SK-N-SH treated with all-trans-retinoic acid at 6 μM for 48 hours (cell line): ENCODE measurements at regions not wholly inside any gene's neighbourhood (a gene's known extent, or its start where the extent isn't known, plus 50 kb on each side); places are given as distances from the start of the nearest gene placed in this dataset.

Source experiments
- ATAC-seq: fragments of 200-7000 bp; cut with Tn5 transposase; 3 replicates; pipeline ENCODE4 v1.9.1; 2020; ENCODE audit warnings: mild to moderate bottlenecking, moderate library complexity
- ARNTL ChIP-seq: fragments of 450-650 bp; formaldehyde crosslinking; IDR thresholded peaks from 2 replicates; pipeline ENCODE4 v1.5.0; 2020; ENCODE audit warnings: low read depth, mild to moderate bottlenecking, moderate library complexity, borderline replicate concordance
- BACH2 ChIP-seq: fragments of 250-450 bp; sonication (Bioruptor Pico); IDR thresholded peaks from 2 replicates; pipeline ENCODE4 v1.9.0; 2021; ENCODE audit warnings: mild to moderate bottlenecking, borderline replicate concordance
- CREB5 ChIP-seq: fragments of 250-450 bp; sonication (Bioruptor Pico); IDR thresholded peaks from 2 replicates; pipeline ENCODE4 v1.5.1; 2020; ENCODE audit warnings: low read depth, mild to moderate bottlenecking, moderate library complexity
- CSDC2 ChIP-seq: fragments of 250-450 bp; sonication (Bioruptor Pico); IDR thresholded peaks from 2 replicates; pipeline ENCODE4 v1.5.0; 2020; ENCODE audit warnings: mild to moderate bottlenecking, moderate library complexity
- CSRNP3 ChIP-seq: fragments of 250-450 bp; sonication (Bioruptor Pico); IDR thresholded peaks from 2 replicates; pipeline ENCODE4 v1.5.1; 2021; ENCODE audit warnings: mild to moderate bottlenecking, moderate library complexity
- ESRRG ChIP-seq: fragments of 250-450 bp; sonication (Bioruptor Pico); IDR thresholded peaks from 2 replicates; pipeline ENCODE4 v1.6.1; 2021; ENCODE audit warnings: mild to moderate bottlenecking
- GLIS3 ChIP-seq: fragments of 250-450 bp; sonication (Bioruptor Pico); IDR thresholded peaks from 2 replicates; pipeline ENCODE4 v1.5.0; 2020; ENCODE audit warnings: mild to moderate bottlenecking, moderate library complexity
- ISL1 ChIP-seq: fragments of 250-450 bp; sonication (Bioruptor Pico); IDR thresholded peaks from 2 replicates; pipeline ENCODE4 v2.1.2; 2022; ENCODE audit warnings: mild to moderate bottlenecking, moderate library complexity
- OSR1 ChIP-seq: fragments of 250-450 bp; sonication (Bioruptor Pico); IDR thresholded peaks from 2 replicates; pipeline ENCODE4 v1.8.0; 2022; ENCODE audit warnings: moderate library complexity, mild to moderate bottlenecking, inconsistent platforms
- PATZ1 ChIP-seq: fragments of 250-450 bp; sonication (Bioruptor Pico); IDR thresholded peaks from 2 replicates; pipeline ENCODE4 v1.8.0; 2020; ENCODE audit warnings: mild to moderate bottlenecking, moderate library complexity, borderline replicate concordance
- POU6F1 ChIP-seq: fragments of 250-450 bp; sonication (Bioruptor Pico); IDR thresholded peaks from 2 replicates; pipeline ENCODE4 v1.8.0; 2021; ENCODE audit warnings: low read depth, mild to moderate bottlenecking, moderate library complexity, borderline replicate concordance
- PPARA ChIP-seq: fragments of 250-450 bp; sonication (Bioruptor Pico); IDR thresholded peaks from 2 replicates; pipeline ENCODE4 v1.5.0; 2020; ENCODE audit warnings: mild to moderate bottlenecking, borderline replicate concordance
- SNAI2 ChIP-seq: fragments of 250-450 bp; sonication (Bioruptor Pico); IDR thresholded peaks from 2 replicates; pipeline ENCODE4 v1.5.0; 2020; ENCODE audit warnings: mild to moderate bottlenecking, moderate library complexity
- TCF4 ChIP-seq: fragments of 250-450 bp; sonication (Bioruptor Pico); IDR thresholded peaks from 2 replicates; pipeline ENCODE4 v1.8.0; 2021; ENCODE audit warnings: mild to moderate bottlenecking, moderate library complexity, borderline replicate concordance
- TOX ChIP-seq: fragments of 250-450 bp; sonication (Bioruptor Pico); IDR thresholded peaks from 2 replicates; pipeline ENCODE4 v1.8.0; 2021; ENCODE audit warnings: mild to moderate bottlenecking, moderate library complexity, borderline replicate concordance
- ZC3H10 ChIP-seq: fragments of 250-450 bp; sonication (Bioruptor Pico); IDR thresholded peaks from 2 replicates; pipeline ENCODE4 v1.5.1; 2021; ENCODE audit warnings: mild to moderate bottlenecking, moderate library complexity
- ZFP3 ChIP-seq: fragments of 250-450 bp; sonication (Bioruptor Pico); IDR thresholded peaks from 2 replicates; pipeline ENCODE4 v1.5.0; 2020; ENCODE audit warnings: mild to moderate bottlenecking, moderate library complexity
- ZFP30 ChIP-seq: fragments of 450-650 bp; formaldehyde crosslinking; IDR thresholded peaks from 2 replicates; pipeline ENCODE4 v1.5.0; 2022; ENCODE audit warnings: mild to moderate bottlenecking, moderate library complexity
- ZNF565 ChIP-seq: fragments of 450-650 bp; formaldehyde crosslinking; conservative IDR thresholded peaks from 2 replicates; pipeline ENCODE4 v1.5.0; 2020; ENCODE audit warnings: low read depth, mild to moderate bottlenecking, moderate library complexity
- ZNF70 ChIP-seq: fragments of 450-650 bp; formaldehyde crosslinking; IDR thresholded peaks from 2 replicates; pipeline ENCODE4 v1.5.0; 2020; ENCODE audit warnings: mild to moderate bottlenecking, moderate library complexity
- ZNF8 ChIP-seq: fragments of 450-650 bp; formaldehyde crosslinking; IDR thresholded peaks from 2 replicates; pipeline ENCODE4 v1.5.0; 2020; ENCODE audit warnings: mild to moderate bottlenecking, moderate library complexity

- TF ChIP-seq ZFP3 (CRISPR knock-in tag) (no peak), ARNTL (CRISPR knock-in tag) (no peak), OSR1 (no peak), ZC3H10 (CRISPR knock-in tag) (no peak), ISL1 (CRISPR knock-in tag) (no peak), TOX (CRISPR knock-in tag) (no peak), GLIS3 (CRISPR knock-in tag) (no peak), SNAI2 (CRISPR knock-in tag) (no peak), POU6F1 (CRISPR knock-in tag) (no peak), PPARA (no peak), ZNF565 (CRISPR knock-in tag) (no peak), ZNF8 (no peak), PATZ1 (CRISPR knock-in tag) (no peak), CREB5 (no peak), TCF4 (CRISPR knock-in tag) (no peak), ESRRG (no peak), ZFP30 (no peak), BACH2 (no peak)
- TF ChIP-seq, all 23 proteins: peak for 0
- no peak for ATAC-seq
Measured at GRCh38 chr3:187906416-187906815, 161.1 kb upstream of the BCL6 start.

- ATAC-seq, result no peak
- TF ChIP-seq CREB5, result no peak
- no peak for TF ChIP-seq ARNTL (CRISPR knock-in tag)
- TF ChIP-seq PPARA, result no peak
- no peak for TF ChIP-seq ZFP30
- no peak for TF ChIP-seq GLIS3 (CRISPR knock-in tag)
- no peak for TF ChIP-seq CSDC2 (CRISPR knock-in tag)
- no peak for TF ChIP-seq CSRNP3
- TF ChIP-seq BACH2, result no peak
- TF ChIP-seq ZC3H10 (CRISPR knock-in tag), result no peak
- no peak for TF ChIP-seq TOX (CRISPR knock-in tag)
Measured at GRCh38 chr3:187906920-187907319, 161.7 kb upstream of the BCL6 start.

- no peak for TF ChIP-seq TOX (CRISPR knock-in tag)
- no peak for TF ChIP-seq ZNF70 (CRISPR knock-in tag)
- TF ChIP-seq PPARA, result no peak
- TF ChIP-seq CSRNP3, result no peak
- TF ChIP-seq OSR1, result no peak
- no peak for TF ChIP-seq ZFP3 (CRISPR knock-in tag)
- no peak for TF ChIP-seq SNAI2 (CRISPR knock-in tag)
- no peak for TF ChIP-seq ISL1 (CRISPR knock-in tag)
- TF ChIP-seq, all 23 proteins: peak for 0
Measured at GRCh38 chr3:187909866-187910265, 164.6 kb upstream of the BCL6 start.

More at GRCh38 chr3:187909866-187910265, 164.6 kb upstream of the BCL6 start:
- no peak for ATAC-seq
